ENCODE measurements at regions not wholly inside any gene's neighbourhood (a gene's known extent, or its start where the extent isn't known, plus 50 kb on each side); places are given as distances from the start of the nearest gene placed in this dataset.

DNA sequence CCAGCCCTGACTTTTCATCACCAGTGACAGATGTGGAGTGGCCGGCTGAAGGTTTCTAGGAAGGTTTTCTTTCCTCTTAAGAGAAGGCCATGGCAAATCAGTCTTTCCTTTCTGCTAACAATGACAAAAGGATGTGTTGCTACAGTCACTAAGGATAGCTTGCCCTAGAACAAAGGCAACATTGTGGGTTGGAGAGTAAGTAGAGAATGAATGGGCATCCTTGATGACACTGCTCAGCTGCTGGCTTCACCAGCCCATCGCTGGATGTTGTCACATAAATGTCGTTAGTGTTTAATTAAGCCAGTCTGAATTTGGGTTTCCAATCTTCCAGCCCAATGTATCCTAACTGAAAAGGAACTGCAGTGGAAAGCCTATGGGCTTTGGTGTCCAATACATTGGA is 168.4 kb downstream of the ZIC5 start:
- intact Hi-C loops (cut with DNase I) = no loop called here
- no peak for ATAC-seq
- DNase-seq = no peak

DNA sequence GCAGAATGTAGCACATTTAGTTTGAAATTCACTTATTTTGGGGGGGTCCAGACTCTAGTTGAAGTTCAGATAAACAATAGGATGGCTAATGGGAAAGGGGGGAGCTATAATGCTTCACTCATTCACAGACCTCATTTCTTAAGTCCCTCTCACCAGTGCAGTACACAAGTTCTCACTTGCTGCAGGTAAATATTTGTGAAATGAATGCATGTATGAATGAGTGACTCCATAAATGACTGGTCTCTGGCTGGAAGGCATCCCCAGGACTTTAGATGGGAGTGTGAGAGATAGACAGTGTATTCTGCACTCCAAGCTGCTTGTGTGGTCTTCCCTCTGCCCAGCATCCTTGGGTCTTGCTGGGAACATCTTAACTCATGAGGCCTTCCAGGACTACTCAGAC is 169.2 kb downstream of the ZIC5 start:
- no peak for ATAC-seq
- no peak for DNase-seq
- intact Hi-C loops (cut with DNase I) = no loop called here

DNA sequence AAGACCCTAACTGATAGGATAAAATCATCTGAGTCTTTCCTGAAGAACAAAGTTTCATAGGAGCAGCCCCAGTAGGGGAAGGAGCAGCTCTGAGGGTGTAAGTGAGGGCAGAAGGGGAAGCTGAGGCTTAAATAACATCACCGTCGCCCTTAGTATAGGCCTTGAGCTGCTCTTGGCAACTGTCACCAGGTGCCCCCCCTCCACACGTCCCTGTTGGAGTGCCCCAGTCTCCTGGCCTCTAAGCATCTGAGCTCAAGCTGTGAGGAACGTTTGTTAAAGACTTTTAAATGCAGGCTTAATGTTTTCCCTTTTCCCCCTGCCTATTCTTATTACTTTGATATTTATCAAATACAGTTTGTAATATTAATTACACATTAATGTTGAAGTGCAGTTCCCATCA is 170.6 kb downstream of the ZIC5 start:
- intact Hi-C loops (cut with DNase I) = no loop called here
- ATAC-seq (no peak), DNase-seq (no peak)

DNA sequence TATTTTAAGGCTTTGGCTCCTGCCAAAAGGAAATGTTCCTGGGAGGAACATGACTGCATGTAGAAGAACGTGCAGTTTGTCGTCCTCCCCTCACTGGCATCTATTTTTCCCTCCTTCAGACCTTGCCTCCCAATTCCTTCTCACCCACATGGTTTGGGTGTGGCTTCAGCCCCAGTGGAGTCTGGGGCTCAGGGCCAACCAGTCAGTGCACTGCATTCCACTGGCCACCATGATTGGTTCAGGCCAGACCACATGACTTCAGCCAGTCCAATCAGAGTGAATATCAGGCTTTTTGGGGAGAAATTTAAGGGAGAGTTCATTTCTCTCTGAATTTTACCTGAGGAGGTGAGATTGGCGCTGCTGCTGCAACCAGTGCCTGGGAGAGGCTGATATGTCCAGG is 171.6 kb downstream of the ZIC5 start:
- DNase-seq (no peak), ATAC-seq (no peak)
- intact Hi-C loops (cut with DNase I) = no loop called here

DNA sequence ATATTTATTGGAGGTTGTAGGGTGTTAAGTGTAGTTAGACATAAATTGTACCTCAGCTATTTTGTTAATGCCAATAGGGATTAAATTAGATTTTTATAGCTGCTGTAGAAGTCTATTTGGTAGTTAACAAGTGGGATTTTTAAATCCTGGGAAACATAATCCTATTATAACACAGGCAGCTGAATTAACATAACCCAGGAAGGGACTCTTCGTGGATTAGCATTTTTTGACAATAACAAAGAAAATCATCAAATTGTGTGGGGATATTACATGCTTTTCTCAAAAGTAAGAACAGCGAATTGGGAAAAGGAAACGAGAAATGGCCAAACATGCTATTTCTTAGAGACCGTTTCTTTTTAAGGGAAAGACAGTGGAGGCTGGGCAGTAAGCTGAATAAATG is 172.8 kb downstream of the ZIC5 start:
- intact Hi-C loops (cut with DNase I) = no loop called here
- ATAC-seq = no peak
- DNase-seq = no peak

DNA sequence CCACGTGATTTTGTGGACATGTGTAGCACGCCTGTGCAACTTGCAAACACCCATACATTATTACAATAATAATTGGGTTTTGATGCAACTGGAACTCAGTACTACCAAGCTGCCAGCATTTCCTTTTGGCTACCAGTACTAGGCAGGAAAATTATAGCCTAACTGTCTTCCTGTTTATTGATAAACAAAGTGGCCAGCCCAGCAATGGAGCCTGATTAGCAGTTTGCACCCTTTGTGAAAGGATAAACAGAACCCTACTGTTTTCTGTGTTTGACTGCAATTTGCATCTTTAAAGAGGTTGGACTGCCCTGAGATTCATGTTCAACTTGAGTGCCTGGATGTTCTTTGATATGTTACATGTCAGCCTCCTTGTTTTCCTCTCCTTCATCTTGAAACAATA is 173.9 kb downstream of the ZIC5 start:
- DNase-seq = no peak
- ATAC-seq = no peak
- intact Hi-C loops (cut with DNase I) = no loop called here

DNA sequence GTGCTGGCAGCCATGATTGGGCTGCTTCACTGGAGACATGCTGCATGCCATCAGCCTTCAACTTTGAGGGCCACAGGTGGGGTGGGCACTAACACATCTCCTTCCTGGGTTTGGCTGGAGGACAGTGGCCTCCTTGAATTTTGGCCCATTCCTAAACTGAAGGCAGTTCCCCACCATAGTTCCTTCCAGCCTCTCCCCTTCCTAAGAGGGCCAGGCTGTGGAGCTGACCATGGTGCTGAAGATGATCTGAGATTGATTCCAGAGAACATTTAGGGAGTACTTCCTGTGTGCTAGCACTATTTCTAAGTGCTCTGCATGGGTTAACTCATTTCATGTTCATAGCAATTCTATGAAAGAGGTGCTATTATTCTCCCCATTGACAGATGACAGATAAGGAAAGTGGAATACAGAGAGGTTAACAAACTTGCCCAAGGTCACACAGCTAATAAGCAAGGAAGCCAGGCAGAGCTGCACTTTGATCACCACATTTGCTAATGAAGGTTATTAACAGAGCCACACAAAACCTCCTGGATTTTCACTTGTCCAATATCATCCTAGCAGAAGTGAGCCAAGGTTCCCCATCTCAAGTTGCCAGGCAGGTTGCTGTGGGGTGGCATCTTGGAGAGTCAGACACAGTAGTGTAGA is 175.3 kb downstream of the ZIC5 start:
- no peak for ATAC-seq
- intact Hi-C loops (cut with DNase I) = no loop called here

DNA sequence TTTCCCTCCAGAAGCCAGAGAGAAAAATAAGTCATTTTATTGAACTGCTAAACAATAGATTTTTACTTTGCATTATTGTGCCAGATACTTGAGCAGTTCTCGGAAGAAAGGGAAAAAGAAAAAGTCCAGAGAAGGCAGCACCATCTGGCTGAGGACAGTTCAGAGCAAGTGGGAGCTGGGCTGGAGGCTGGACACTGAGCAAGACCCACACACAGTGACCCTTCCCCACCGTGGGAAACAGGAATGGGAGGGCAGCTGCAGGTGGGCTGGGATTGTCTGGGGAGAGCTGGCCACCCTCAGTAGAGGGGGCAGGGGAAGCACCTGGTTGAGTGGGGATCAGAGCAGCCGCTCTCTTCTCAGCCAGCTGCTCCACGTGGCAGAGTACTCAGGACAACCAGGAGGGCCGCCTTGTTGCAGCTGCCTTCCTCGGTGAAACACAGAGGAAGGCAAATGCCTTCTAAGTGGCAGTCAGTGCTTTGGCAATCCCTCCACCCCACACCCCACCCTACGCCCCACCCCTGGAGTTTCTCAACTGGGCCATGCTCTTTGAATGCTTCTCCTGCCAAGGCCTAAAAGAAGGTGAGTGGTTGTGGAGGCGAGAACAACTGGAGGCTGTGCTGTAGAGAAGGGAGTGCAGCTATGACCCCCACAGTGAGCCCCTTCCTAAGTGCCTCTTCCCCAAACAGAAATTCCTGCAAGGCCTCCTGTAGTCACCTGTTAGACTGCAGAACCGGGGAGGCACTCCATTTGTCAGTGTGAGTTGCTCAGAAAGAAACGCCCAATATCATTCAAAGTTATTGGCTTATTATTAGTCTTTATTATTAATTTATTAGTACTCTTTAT is 179.3 kb downstream of the ZIC5 start:
- intact Hi-C loops (cut with DNase I) = no loop called here
- ATAC-seq (no peak), DNase-seq (no peak)

More for the DNA sequence above, 175.3 kb downstream of the ZIC5 start:
- DNase-seq = no peak

DNA sequence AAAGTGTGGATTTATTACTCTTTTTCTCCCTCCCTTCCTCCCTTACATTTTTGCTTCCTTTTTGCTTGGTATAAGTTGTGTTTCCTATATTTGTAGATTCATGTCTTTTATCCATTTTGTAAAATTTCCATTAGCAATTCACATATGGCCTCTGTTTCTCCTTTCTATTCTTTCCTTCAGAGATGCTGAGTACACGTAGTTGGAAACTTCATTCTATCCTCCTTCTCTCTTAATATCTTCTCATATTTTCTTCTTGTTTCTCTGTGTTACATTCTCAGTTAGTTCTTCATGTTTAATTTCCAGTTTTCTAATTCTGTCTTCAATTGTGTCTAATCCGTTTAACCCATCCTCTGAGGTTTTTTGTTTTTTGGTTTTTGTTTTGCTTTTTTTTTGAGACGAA is 188.9 kb downstream of the ZIC5 start:
- intact Hi-C loops (cut with DNase I) = no loop called here
- no peak for DNase-seq
- ATAC-seq = no peak

DNA sequence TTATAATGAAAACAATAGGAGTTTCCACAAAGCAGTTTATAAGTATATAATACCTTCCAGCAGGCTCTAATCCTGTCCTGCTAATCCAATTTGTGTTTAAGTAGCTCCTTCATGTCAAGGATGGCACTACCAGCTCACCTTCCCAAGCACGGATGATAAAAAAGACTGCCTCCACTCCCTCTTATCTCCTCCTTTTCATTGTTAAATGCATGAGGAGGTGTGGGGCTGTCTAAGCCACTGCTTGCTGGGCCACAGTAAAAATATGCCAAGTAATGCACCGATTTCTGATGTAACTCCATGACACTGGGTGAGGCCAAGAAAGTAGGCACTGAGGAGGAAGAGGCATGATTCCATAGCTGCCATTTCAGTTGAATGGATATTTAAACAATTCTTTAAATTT is 193.1 kb downstream of the ZIC5 start:
- no peak for DNase-seq
- ATAC-seq = no peak
- intact Hi-C loops (cut with DNase I) = no loop called here

DNA sequence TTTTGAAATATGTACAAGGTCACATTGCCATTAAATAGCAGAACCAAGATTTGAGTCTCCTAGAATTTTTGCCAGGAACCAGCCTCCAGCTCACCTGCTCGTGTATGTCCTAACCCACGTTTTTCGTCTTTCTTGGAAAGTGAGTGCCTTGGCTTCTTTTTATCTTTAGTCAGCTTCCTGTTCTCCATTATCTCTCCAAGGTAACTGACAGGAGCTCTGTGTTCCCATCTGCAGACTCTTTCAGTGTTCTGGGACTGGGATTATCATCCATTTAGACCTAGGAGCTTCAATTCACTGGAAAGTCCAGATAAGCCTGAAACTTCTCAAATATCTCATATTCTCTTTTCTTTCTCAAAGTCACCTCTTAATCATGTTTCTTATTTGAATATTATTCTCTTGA is 193.7 kb downstream of the ZIC5 start:
- DNase-seq (no peak), ATAC-seq (no peak)
- intact Hi-C loops (cut with DNase I) = no loop called here

DNA sequence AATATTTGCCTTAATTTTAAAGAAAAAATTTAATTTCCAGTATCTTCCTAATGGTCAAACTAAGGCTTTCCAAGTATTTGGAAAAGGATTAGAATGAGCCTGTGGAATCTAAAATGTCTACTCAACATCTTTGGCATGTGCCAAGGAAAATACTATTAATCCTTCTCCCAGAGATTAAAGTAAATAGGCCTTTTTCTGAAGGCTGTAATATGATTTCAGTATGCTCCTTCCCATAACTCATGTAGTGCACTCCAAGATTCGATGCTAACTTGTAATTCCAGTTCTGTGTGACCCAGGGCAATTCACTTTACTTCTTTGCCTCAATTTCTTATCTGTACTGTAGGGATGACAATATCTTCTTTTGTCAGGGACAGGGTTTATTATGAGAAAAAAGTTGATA is 196.9 kb downstream of the ZIC5 start:
- no peak for DNase-seq
- ATAC-seq = no peak
- intact Hi-C loops (cut with DNase I) = no loop called here

DNA sequence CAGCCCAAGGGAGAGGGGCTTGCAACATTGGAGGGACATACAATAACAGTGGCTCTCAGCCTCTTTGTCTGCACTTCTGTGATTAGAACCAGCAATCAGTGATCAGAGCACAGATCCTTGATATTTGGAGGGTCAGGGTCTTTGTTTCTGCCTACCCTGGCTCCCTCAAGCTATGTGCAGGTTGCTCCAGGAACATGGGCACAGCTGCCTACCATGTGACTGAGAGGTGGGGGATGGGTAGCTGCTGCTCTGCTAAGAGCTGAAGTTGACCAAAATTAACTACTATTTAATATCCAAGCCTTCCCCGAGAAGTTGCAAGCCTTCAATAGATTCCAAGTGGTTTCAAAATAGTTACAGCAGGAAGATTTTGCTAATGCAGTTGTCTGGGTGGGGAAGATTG is 202.6 kb downstream of the ZIC5 start:
- intact Hi-C loops (cut with DNase I) = no loop called here
- DNase-seq (no peak), ATAC-seq (no peak)

DNA sequence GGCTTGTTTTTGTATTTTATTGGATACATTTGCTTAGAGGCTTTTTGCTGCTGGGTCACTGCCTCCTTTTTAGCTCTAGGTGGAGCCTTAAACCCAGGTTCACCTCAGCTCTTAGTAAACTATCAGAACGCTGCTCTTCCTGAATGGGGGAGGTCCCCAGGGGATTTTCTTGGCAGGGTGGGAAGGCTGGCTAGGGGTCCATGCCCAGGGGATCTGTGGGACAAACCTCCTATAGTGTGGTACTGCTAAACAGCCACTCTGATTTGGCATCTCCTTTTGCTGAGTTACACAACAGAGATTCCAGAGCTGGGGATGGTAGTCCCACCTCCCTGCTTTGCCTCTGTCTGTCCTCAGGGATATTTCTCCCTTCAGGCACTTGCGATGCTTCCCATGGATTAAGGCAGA is 204.9 kb downstream of the ZIC5 start:
- no peak for ATAC-seq
- no peak for DNase-seq
- intact Hi-C loops (cut with DNase I) = no loop called here

DNA sequence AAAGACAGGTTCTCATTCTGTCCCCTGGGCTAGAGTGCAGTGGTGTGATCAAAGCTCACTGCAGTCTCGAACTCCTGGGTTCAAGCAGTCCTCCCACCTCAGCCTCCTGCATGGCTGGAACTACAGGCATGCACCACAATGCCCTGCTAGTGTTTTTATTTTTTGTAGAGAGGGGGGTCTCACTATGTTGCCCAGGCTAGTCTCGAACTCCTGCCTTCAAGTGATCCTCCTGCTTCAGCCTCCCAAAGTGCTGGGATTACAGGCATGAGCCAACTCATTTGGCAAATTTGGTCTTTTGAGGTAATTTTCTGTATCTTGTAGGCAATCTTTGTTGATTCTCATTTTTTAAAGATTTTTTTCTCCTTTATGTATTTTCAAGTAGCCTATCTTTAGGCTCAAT is 205.7 kb downstream of the ZIC5 start:
- intact Hi-C loops (cut with DNase I) = no loop called here
- ATAC-seq = no peak
- DNase-seq = no peak

DNA sequence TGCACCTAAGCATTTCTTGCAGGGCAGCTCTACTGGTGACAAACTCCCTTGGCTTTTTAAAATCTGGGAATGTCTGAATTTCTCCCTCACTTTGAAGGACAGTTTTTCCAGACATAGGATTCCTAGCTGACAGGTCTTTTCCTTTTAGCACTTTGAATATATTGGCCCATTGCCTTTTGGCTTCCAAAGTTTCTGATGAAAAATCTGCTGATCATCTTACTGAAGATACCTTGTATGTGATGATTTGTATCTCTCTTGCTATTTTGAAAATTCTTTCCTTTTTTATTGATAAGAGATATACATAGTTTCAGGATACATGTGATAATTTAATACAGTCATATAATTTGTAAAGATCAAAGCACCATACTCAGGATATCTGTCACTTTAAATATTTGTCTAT is 211.1 kb downstream of the ZIC5 start:
- DNase-seq (no peak), ATAC-seq (no peak)
- intact Hi-C loops (cut with DNase I) = no loop called here

DNA sequence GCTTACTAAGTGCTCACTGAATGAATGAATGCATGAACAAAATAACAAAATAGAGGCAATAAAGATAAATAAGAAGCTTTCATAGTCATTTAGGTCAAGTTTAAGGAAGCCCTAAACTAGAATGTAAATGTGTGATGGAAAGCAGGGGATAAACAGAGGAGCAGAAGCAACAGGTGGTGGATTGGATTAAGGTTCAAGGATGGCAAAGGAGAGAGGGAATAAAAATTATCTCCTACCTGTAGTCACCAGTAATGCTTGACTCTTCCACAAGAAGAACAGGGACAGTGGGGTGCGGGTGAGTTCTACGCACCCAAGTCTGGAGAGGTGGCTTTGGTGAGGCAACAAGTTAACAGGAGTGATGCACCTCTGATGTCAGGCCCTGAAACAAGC is 212.4 kb downstream of the ZIC5 start:
- intact Hi-C loops (cut with DNase I) = no loop called here
- no peak for DNase-seq
- no peak for ATAC-seq

DNA sequence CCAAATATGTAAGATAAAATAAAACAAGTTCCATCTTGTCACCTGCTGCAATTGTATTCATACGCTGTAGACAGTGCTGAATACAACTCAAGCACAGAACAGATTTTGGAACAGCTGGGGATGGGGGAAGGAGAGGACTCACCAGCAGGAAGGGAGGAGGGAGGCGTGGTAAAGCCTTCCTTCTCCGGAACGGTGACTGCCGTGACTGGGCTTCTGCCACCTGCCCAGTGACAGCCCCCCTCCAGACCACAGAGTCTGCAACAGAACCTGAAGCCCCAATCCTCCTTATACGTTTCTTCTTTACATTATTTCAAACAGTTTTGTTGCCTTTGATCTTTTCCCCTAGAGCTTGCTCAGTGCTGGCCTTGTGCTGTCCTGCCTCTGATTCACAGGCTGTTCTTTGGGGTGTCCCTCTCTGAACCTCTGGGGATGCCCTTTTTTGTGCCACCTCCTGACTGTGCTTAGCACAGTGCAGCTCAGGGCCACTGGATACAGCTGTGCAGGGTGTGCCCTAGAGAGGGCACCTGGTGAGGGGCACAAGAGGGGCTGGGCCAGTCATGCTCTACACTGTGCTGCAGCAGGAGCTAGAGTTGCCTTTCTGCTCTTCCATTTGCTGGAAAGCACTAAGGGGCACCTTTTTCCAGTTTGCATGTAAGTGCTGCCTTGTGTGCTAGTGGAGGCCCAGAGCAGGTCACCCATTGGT is 213.0 kb downstream of the ZIC5 start:
- DNase-seq (no peak), ATAC-seq (no peak)
- intact Hi-C loops (cut with DNase I) = no loop called here

DNA sequence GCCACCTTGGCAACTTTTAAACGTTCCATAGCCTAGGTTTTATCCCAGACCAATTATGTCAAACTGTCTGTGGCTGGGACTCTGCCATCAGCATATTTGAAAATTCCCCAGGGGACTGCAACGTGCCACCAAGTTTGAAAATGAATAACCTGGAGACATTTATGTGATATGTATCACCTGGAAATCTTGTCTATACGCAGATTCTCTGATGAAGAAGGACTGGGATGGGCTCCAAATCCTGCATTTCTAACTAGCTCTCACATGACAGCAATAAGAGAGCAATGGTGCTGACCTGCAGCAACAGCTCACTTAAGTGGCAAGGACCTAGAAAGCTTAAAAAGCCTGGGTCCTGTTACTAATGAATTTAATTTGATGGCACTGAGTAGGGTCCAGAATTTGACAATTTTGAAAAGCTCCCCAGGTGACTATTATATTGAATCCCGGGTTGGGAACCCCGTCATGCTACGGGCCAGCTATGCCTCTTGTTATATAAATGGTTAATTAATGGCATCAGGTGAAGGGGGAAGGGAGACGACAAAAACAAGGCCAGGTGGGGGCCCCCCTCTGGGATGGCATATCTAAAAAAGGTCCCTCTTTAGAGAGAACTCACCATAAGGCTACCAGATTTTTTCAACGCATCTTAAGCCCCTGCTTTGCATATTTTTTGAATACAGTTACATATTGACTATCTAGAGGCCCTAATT is 213.7 kb downstream of the ZIC5 start:
- ATAC-seq (no peak), DNase-seq (no peak)
- intact Hi-C loops (cut with DNase I) = no loop called here

DNA sequence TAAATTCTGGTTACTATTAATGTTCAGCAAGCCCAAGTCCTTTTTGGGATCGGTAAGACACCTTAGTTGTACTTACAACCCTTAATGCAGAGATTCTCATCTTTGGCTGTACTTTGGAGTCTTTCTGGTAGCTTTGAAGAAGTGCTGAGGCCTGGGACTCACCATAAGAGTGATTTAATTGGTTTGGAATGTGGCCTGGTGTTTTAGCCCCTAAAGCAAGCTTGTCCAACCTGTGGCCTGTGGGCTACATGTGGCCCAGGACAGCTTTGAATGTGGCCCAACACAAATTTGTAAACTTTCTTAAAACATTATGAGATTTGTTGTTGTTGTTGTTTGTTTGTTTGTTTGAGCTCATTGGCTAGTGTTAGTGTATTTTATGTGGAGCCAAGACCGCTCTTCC is 215.3 kb downstream of the ZIC5 start:
- no peak for DNase-seq
- no peak for ATAC-seq
- intact Hi-C loops (cut with DNase I) = no loop called here

All from left cardiac atrium (tissue), 4 donors.